ENCODE measurements at regions not wholly inside any gene's neighbourhood (a gene's known extent, or its start where the extent isn't known, plus 50 kb on each side); places are given as distances from the start of the nearest gene placed in this dataset.

DNA sequence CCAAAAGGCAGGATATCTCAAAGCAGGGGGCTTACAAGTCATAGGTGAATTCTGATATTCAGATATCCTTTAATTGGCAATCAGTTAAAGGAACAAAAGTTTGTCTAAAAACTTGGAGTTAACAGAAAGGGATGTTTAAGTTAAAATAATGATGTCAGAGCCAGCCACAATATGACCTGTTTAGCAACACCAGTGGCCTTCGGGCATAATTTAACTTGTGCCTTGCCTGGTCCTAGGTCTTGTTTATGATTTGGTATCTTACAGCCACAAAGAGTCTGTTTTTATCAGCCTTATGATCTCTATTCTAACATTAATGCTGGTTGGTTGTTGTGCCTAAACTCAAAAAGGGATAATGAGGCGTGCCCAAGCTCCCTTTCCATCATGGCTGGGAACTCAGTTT lies 252.9 kb downstream of the RNF152 start:
- TF ChIP-seq CTCF (IDR thresholded peaks at IDR 0.05), result no peak
- no peak for TF ChIP-seq POLR2A (IDR thresholded peaks at IDR 0.05)
